GM19023 (cell line): ENCODE measurements at regions not wholly inside any gene's neighbourhood (a gene's known extent, or its start where the extent isn't known, plus 50 kb on each side); places are given as distances from the start of the nearest gene placed in this dataset.

Source experiments
- ATAC-seq: cut with Tn5 transposase; IDR thresholded peaks from one replicate; pipeline ENCODE4 v1.9.1; 2021; ENCODE audit warnings: mild to moderate bottlenecking, moderate library complexity; ENCODE audit not compliant: unreplicated experiment

GRCh38 chr11:45597097-45597496, 68.3 kb downstream of the CHST1 start:
- ATAC-seq = no peak

GRCh38 chr11:45596571-45596970, 68.9 kb downstream of the CHST1 start:
- ATAC-seq = no peak

GRCh38 chr11:45593992-45594391, 71.4 kb downstream of the CHST1 start:
- no peak for ATAC-seq

- no peak for ATAC-seq
Observed at GRCh38 chr11:45592636-45593035, 72.8 kb downstream of the CHST1 start.

DNA sequence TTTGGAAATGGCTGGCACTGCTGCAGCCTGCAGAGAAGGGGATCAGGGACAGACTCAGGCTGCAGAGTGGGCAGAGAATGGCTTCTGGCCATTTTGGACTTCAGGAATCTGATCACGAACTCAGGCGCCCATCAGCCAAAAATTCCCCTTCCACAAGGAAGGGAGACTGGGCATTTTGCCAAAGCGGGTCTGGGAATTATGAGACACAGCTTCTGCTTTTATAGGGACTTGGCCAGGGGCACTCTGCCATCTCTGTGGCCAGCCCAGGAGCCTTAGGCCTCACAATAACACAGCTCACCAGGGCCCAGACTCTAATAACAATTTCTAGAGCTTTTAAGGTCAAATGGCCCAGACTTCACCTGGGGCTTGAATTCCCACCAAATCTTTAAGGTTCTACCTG, 74.7 kb downstream of the CHST1 start:
- ATAC-seq = no peak

- ATAC-seq = no peak
Observed at GRCh38 chr11:45585205-45585604, 80.2 kb downstream of the CHST1 start.

DNA sequence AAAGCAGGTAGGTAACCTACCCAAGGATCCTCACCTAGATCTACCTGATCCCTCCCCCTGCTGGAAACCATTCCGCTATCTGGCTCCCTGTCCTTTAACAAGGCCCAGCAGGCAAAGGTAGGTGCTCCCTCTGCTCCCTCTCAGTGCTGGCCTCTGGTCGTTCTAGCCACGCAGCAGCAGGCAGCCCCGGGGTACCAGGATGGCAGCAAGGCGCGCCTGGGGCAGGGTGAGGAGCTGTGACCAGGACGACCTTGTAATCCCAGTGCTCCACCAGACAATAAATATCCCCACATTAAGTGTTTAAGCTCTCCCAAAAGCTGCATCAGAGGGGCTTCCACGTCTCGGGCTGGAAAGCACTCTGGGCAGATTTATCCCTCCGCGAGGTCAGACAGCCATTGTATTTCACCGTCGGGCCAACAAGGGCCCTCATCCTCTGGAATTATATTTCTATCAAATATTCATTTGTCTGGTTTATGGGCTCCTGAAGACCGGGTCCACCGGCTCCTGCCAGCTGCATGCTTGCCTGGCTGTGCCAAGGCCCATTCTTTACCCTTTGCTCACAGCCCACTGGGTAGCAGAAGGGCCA, 81.3 kb downstream of the CHST1 start:
- ATAC-seq = no peak

GRCh38 chr11:45580399-45580798, 85.0 kb downstream of the CHST1 start:
- ATAC-seq = no peak

- no peak for ATAC-seq
Observed at GRCh38 chr11:45578316-45578715, 87.1 kb downstream of the CHST1 start.

DNA sequence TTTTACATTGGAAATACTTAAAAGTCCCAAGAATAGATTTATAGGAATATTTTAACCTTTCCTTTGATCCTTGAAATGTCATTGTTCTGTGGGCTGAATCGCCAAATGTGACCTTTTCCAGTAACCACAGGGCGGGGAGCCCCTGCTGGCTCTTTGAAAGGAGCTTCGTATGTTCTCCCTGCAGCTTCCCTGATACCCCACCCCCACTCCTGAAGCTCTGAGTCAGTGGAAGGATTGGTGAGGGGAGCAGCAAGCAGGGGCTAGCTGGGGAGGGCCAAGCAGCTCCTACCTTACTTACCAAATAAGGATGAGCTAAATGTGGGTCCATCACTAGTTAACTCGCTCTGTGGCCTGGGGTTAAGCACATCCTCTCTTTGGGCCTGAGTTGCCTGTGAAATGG, 87.7 kb downstream of the CHST1 start:
- ATAC-seq = no peak

DNA sequence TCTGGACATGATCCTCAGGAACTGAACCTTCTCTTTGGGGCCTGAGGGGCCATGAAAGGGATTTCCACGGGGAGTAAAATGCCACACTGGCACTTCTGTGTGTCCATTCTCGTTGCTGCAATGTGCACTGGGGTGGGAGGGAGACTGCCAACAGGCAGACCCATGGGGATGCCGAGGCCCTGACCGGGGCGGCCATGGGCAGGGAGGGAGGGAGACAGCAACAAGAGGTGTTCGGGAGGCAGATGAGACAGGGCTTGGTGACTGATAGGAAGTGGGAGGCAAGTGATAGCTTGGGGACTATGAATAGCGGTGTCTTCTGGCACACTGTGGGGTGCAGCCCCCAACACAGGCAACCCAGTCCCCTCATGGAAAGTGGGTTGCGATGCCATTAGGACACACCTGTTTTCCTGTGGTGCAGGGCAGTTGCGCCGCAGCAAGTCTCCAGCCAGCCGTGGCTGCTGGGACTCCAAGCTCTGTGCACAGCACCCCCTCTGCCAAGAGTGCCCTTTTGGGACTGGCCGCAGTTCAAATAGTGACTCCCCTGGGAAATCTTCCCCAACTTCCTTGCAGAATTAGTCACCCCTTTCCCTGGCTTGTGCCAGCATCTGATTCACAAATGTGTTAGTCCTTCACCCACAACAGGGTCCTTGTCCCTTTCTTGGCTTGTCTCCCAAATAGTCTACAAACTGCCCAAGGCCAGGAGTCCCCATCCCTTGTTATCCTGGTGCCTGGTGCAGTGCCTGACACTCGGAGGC, 88.8 kb downstream of the CHST1 start:
- no peak for ATAC-seq

GRCh38 chr11:45573728-45574127, 91.7 kb downstream of the CHST1 start:
- ATAC-seq = no peak

DNA sequence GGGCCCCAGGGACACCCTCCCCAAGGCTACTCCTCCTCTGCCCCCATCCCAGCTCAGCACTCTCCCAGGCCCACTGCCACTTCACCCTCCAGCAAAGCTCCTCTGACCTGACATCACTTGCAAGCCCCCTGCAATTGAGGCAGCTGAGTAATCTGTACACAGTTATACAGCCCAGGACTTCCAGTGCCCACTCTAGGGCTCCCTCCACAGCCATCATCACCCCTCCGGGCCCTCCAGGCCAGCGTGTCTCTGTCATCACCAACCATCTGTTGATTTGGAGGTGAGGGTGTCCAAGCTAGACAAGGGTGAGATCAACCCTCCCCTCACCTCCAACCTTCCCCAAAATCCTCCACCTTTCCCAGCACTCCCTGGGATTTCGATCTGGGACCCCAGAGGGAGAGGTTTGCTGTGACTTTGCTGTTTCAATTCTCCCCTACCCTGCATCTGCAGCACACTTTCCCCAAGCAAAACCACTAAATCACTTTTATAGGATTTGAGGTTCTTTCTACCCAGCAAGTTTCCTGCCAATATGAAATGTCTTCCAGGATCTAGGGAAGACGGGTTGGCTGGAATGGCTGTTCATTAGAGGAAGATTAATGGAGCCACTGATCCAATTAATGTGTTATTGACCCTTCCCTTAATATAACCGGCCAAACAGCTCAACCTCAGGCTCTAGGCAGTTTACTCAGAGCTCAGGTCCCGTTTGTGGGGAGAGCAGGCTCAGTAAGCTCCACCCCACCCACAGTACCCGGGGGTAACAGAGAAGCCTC, 92.9 kb downstream of the CHST1 start:
- no peak for ATAC-seq

- ATAC-seq = no peak
Observed at GRCh38 chr11:45569776-45570175, 95.6 kb downstream of the CHST1 start.

DNA sequence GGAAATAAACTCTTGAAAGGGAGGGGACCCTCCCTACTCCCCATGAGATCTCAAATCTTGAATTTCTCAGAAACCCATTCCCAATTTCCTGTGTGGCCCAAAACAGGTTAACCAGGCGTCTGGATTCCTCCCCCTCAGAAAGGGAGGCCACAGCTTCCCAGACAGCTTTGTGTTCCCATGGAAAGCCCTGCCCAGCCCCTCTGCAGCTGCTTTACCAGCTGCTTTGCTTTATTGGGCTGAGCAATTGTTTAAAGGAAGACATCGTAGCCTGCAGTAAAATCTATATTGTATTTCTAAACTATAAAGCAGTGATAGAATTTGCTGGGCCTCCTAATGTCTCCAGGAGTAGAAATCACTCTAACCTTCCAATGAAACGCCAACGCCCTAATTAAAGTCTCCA, 97.4 kb downstream of the CHST1 start:
- ATAC-seq = no peak

DNA sequence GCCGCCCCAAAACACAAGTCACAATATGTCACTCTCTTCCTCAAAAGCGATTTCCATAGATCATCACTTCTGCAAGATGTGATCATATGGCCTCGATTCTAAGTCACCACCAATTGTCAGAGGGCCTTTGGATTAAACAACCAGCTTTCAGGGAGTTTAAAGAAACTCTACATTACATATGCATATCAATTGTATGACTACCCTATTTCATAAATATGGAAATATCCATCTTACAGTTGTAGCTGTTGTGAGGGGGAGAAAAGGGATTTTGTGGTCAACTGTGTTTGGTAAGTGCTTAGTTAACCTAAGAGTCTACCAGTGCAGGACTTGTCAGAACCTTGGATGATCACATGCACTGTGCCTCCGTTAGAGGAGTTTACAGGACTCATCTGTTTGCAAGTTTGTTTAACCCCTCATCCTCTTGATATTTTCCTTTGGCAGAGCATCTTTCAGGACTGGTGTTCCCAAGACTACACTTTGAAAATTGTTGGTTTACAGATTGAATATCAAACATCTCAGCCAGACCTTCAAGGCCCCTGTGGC, 99.9 kb downstream of the CHST1 start:
- ATAC-seq = no peak

DNA sequence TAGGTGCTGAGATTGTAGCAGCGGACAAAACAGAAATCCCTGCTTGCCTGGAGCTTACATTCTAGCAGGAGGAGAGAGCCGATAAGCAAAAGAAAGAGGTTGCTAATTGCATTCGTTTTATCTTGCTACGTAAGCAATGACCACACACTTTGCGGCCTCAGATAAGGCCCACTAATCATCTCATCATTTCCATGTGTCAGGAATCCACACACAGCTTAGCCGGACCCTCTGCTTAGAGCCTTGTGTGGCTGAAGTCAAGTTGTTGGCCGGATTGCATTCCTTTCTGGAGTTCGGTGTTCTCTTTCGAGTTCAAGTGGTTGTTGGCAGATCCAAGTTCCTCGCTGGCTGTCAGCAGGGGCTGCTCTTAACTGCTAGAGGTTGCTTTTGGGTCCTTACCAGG, 101.6 kb downstream of the CHST1 start:
- ATAC-seq = no peak

GRCh38 chr11:45563171-45563570, 102.3 kb downstream of the CHST1 start:
- ATAC-seq = no peak

GRCh38 chr11:45560913-45561281, 104.5 kb downstream of the CHST1 start:
- no peak for ATAC-seq

GRCh38 chr11:45560155-45560912, 105.1 kb downstream of the CHST1 start:
- no peak for ATAC-seq
